ENCODE measurements at regions not wholly inside any gene's neighbourhood (a gene's known extent, or its start where the extent isn't known, plus 50 kb on each side); places are given as distances from the start of the nearest gene placed in this dataset.

- Histone ChIP-seq H3K9ac (ENCODE audit: control insufficient read depth, extremely low read depth, insufficient read depth, low read length) (no peak overlapping the region), H3K27me3 (ENCODE audit: control insufficient read depth, extremely low read depth, insufficient read depth, low read length) (peaks cover under 1% of the 10 kb centered on the region), H3K79me2 (ENCODE audit: control insufficient read depth, insufficient read depth, low read length) (no peaks in the 10 kb centered on the region), H3K9me1 (ENCODE audit: control insufficient read depth, extremely low read depth, insufficient read depth, low read length) (no peaks in the 10 kb centered on the region), H3K4me1 (ENCODE audit: control insufficient read depth, extremely low read depth, insufficient read depth, low read length) (no peaks in the 10 kb centered on the region), H3K27ac (ENCODE audit: control insufficient read depth, insufficient read depth, low read length) (no peak overlapping the region), H4K20me1 (ENCODE audit: control insufficient read depth, extremely low read depth, insufficient read depth, low read length) (no peaks in the 10 kb centered on the region), H3K4me3 (ENCODE audit: control insufficient read depth in 2 of 3, extremely low read depth in 1 of 3, insufficient read depth in 2 of 3, low read depth in 1 of 3, low read length in 3 of 3) (no peak overlapping the region), H3K4me2 (ENCODE audit: control insufficient read depth, extremely low read depth, insufficient read depth, low read depth, low read length) (no peak overlapping the region), H2AFZ (ENCODE audit: control insufficient read depth, low read length) (no peak overlapping the region), H3K36me3 (ENCODE audit: control insufficient read depth in 2 of 2, extremely low read depth in 1 of 2, insufficient read depth in 2 of 2, low read length in 2 of 2) (no peaks in the 10 kb centered on the region), H3K9me3 (ENCODE audit: control insufficient read depth, low read depth, low read length) (no peaks in the 10 kb centered on the region)
- FAIRE-seq = no peak
- TF ChIP-seq EZH2 (IDR thresholded peaks at IDR 0.05; ENCODE audit: low read length) (no peak), CTCF (optimal IDR thresholded peaks at IDR 0.05 in 1 of 3, IDR thresholded peaks at IDR 0.05 in 1 of 3, conservative IDR thresholded peaks at IDR 0.05 in 1 of 3; ENCODE audit: extremely low read depth in 1 of 3, insufficient read depth in 2 of 3, low read length in 3 of 3) (no peak)
- dilution Hi-C loops (cut with MboI; ENCODE audit: extremely low pct_ligation_motif_present, low sequenced_read_pairs) = no loop called here
- DNase-seq (ENCODE audit: low read depth, low spot score) = no peak
Observed at GRCh38 chr5:84605241-84605640, 220.6 kb upstream of the EDIL3 start.

GRCh38 chr5:84603568-84604185, 219.0 kb upstream of the EDIL3 start:
- H3K79me2 ChIP-seq (ENCODE audit: control insufficient read depth, insufficient read depth, low read length) = no peaks in the 10 kb centered on the region
- H4K20me1 ChIP-seq (ENCODE audit: control insufficient read depth, extremely low read depth, insufficient read depth, low read length) = no peaks in the 10 kb centered on the region
- no peaks in the 10 kb centered on the region for H3K9me3 ChIP-seq (ENCODE audit: control insufficient read depth, low read depth, low read length)
- H2AFZ ChIP-seq (ENCODE audit: control insufficient read depth, low read length) = no peak overlapping the region
- no peak overlapping the region for H3K4me2 ChIP-seq (ENCODE audit: control insufficient read depth, extremely low read depth, insufficient read depth, low read depth, low read length)
- no peak overlapping the region for H3K27ac ChIP-seq (ENCODE audit: control insufficient read depth, insufficient read depth, low read length)
- H3K27me3 ChIP-seq (ENCODE audit: control insufficient read depth, extremely low read depth, insufficient read depth, low read length) = peaks cover 5% of the 10 kb centered on the region
- H3K36me3 ChIP-seq (ENCODE audit: control insufficient read depth in 2 of 2, extremely low read depth in 1 of 2, insufficient read depth in 2 of 2, low read length in 2 of 2) = no peaks in the 10 kb centered on the region
- dilution Hi-C loops (cut with MboI; ENCODE audit: extremely low pct_ligation_motif_present, low sequenced_read_pairs) = no loop called here
- H3K9me1 ChIP-seq (ENCODE audit: control insufficient read depth, extremely low read depth, insufficient read depth, low read length) = no peaks in the 10 kb centered on the region
- H3K4me3 ChIP-seq (ENCODE audit: control insufficient read depth in 2 of 3, extremely low read depth in 1 of 3, insufficient read depth in 2 of 3, low read depth in 1 of 3, low read length in 3 of 3) = no peak overlapping the region
- H3K9ac ChIP-seq (ENCODE audit: control insufficient read depth, extremely low read depth, insufficient read depth, low read length) = no peak overlapping the region
- TF ChIP-seq CTCF (optimal IDR thresholded peaks at IDR 0.05 in 1 of 3, IDR thresholded peaks at IDR 0.05 in 1 of 3, conservative IDR thresholded peaks at IDR 0.05 in 1 of 3; ENCODE audit: extremely low read depth in 1 of 3, insufficient read depth in 2 of 3, low read length in 3 of 3) = no peak
- no peak for TF ChIP-seq EZH2 (IDR thresholded peaks at IDR 0.05; ENCODE audit: low read length)
- FAIRE-seq (no peak), DNase-seq (ENCODE audit: low read depth, low spot score) (no peak)
- H3K4me1 ChIP-seq (ENCODE audit: control insufficient read depth, extremely low read depth, insufficient read depth, low read length) = no peaks in the 10 kb centered on the region
